Trophoblast cell (in vitro differentiated cells and primary cell): ENCODE measurements at regions not wholly inside any gene's neighbourhood (a gene's known extent, or its start where the extent isn't known, plus 50 kb on each side); places are given as distances from the start of the nearest gene placed in this dataset.
A peak's percentile ranks its signal among the peaks of the same experiment; 100 is the strongest.
"Not testable (repeated sequence)": the region's sequence is repeated elsewhere in the genome, so short reads cannot be mapped to it uniquely, and the experiment has no call there.

ENCODE experiments used
- DNase-seq, 2 donors: peaks; one replicate each; pipeline ENCODE4 v3.0.0-alpha.2; 2016
- H2AFZ ChIP-seq: 2 replicates; pipeline ENCODE4 v1.6.1; 2013; ENCODE audit warnings: low read length, moderate library complexity, mild to moderate bottlenecking; ENCODE audit not compliant: insufficient read depth, poor library complexity
- H2AK5ac ChIP-seq: 2 replicates; pipeline ENCODE4 v1.6.1; 2013; ENCODE audit warnings: mild to moderate bottlenecking, low read length
- H2BK120ac ChIP-seq: 2 replicates; pipeline ENCODE4 v1.6.1; 2013; ENCODE audit warnings: low read length, mild to moderate bottlenecking, moderate library complexity; ENCODE audit not compliant: insufficient read depth, poor library complexity
- H2BK12ac ChIP-seq: 2 replicates; pipeline ENCODE4 v1.6.1; 2013; ENCODE audit warnings: mild to moderate bottlenecking, low read length, moderate library complexity
- H2BK5ac ChIP-seq: 2 replicates; pipeline ENCODE4 v1.6.1; 2013; ENCODE audit warnings: low read length, low read depth, moderate library complexity, mild to moderate bottlenecking; ENCODE audit not compliant: poor library complexity
- H3K14ac ChIP-seq: 2 replicates; pipeline ENCODE4 v1.6.1; 2013; ENCODE audit warnings: mild to moderate bottlenecking, low read length
- H3K18ac ChIP-seq: 2 replicates; pipeline ENCODE4 v1.6.1; 2013; ENCODE audit warnings: mild to moderate bottlenecking, low read length
- H3K23ac ChIP-seq: 2 replicates; pipeline ENCODE4 v1.6.1; 2013; ENCODE audit warnings: low read length
- H3K27ac ChIP-seq: 2 replicates; pipeline ENCODE4 v1.5.1; 2013; ENCODE audit warnings: low read depth, mild to moderate bottlenecking, inconsistent platforms, low read length, moderate library complexity
- H3K27me3 ChIP-seq: 2 replicates; pipeline ENCODE4 v1.6.1; 2013; ENCODE audit warnings: inconsistent platforms, mild to moderate bottlenecking, low read length, moderate library complexity; ENCODE audit not compliant: insufficient read depth
- H3K36me3 ChIP-seq, 2 experiments: 1 replicate in 1 of 2; 2 replicates in 1 of 2; pipeline ENCODE4 v1.6.1; 2013; ENCODE audit warnings: low read length in 2 of 2, mild to moderate bottlenecking in 2 of 2, moderate library complexity in 1 of 2; ENCODE audit not compliant: insufficient read depth in 2 of 2, control insufficient read depth in 1 of 2
- H3K4ac ChIP-seq: 2 replicates; pipeline ENCODE4 v1.6.1; 2013; ENCODE audit warnings: low read depth, mild to moderate bottlenecking, low read length, moderate library complexity
- H3K4me1 ChIP-seq, 2 experiments: 1 replicate in 1 of 2; 2 replicates in 1 of 2; pipeline ENCODE4 v1.6.1; 2013; ENCODE audit warnings: low read length in 2 of 2, mild to moderate bottlenecking in 2 of 2, moderate library complexity in 1 of 2; ENCODE audit not compliant: insufficient read depth in 2 of 2, control insufficient read depth in 1 of 2
- H3K4me2 ChIP-seq: 2 replicates; pipeline ENCODE4 v1.6.1; 2013; ENCODE audit warnings: inconsistent platforms, mild to moderate bottlenecking, low read length, moderate library complexity
- H3K4me3 ChIP-seq: 2 replicates; pipeline ENCODE4 v1.5.1; 2013; ENCODE audit warnings: mild to moderate bottlenecking, low read depth, low read length, inconsistent platforms
- H3K79me1 ChIP-seq: one replicate; pipeline ENCODE4 v1.6.1; 2013; ENCODE audit warnings: low read length
- H3K79me2 ChIP-seq: 2 replicates; pipeline ENCODE4 v1.6.1; 2013; ENCODE audit warnings: low read length, mild to moderate bottlenecking; ENCODE audit not compliant: control insufficient read depth, insufficient read depth, poor library complexity
- H3K9ac ChIP-seq: 2 replicates; pipeline ENCODE4 v1.6.1; 2013; ENCODE audit warnings: mild to moderate bottlenecking, low read length
- H3K9me3 ChIP-seq: 2 replicates; pipeline ENCODE4 v1.6.1; 2013; ENCODE audit warnings: low read depth, mild to moderate bottlenecking, control low read depth, inconsistent platforms, low read length; ENCODE audit not compliant: insufficient read depth
- H4K12ac ChIP-seq: 2 replicates; pipeline ENCODE4 v1.6.1; 2013; ENCODE audit warnings: low read depth, mild to moderate bottlenecking, low read length, moderate library complexity
- H4K8ac ChIP-seq: 2 replicates; pipeline ENCODE4 v1.6.1; 2013; ENCODE audit warnings: low read depth, mild to moderate bottlenecking, low read length, moderate library complexity
- H4K91ac ChIP-seq: one replicate; pipeline ENCODE4 v1.6.1; 2013; ENCODE audit warnings: low read depth, mild to moderate bottlenecking, low read length, moderate library complexity
- WGBS: extraction: QIAGEN DNeasy Blood & Tissue Kit; methylation state at CpG from one replicate; pipeline ENCODE4 v1.1.7; 2013; ENCODE audit warnings: missing lambda C conversion rate; ENCODE audit not compliant: insufficient read length, insufficient coverage; ENCODE audit errors: extremely low coverage; 5-methylcytosine and 5-hydroxymethylcytosine counted together

DNA sequence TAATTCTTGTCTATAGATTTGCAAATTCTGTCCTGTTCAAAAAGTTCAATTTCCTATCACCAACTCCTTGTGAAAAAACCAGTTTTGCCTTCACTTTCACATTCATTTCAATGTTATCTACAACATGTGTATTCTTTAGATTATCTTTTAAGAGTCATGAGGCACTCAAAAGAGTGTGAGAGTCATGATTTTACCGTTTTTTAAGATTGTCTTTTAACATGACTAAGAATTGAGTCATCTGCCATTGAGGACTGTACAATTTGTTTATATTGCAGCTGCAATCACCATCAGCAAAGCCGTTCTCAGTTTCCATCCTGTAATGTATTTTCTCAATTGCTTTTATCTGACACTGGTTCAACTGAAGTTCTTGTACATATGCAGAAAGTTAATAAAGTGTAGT is 275.8 kb downstream of the LNPK start:
- Histone ChIP-seq H3K4ac (no peak overlapping the region), H3K4me2 (no peak overlapping the region), H3K14ac (no peak overlapping the region), H4K8ac (no peak overlapping the region), H3K79me2 (no peaks in the 10 kb centered on the region), H3K23ac (no peak overlapping the region), H3K4me1 (no peaks in the 10 kb centered on the region), H2AFZ (no peak overlapping the region), H3K79me1 (no peaks in the 10 kb centered on the region), H3K18ac (no peak overlapping the region), H3K27ac (no peak overlapping the region), H3K9ac (no peak overlapping the region), H4K12ac (no peak overlapping the region), H3K27me3 (no peaks in the 10 kb centered on the region), H2BK12ac (no peak overlapping the region), H2BK5ac (no peak overlapping the region), H2BK120ac (no peak overlapping the region), H4K91ac (no peak overlapping the region), H3K4me3 (no peak overlapping the region), H2AK5ac (no peak overlapping the region), H3K9me3 (no peaks in the 10 kb centered on the region), H3K36me3 (no peaks in the 10 kb centered on the region)
- DNase-seq: peak in 1 of 2 donors; percentile 68
- WGBS: no CpG with 5 or more reads among the region's 2 CpGs

DNA sequence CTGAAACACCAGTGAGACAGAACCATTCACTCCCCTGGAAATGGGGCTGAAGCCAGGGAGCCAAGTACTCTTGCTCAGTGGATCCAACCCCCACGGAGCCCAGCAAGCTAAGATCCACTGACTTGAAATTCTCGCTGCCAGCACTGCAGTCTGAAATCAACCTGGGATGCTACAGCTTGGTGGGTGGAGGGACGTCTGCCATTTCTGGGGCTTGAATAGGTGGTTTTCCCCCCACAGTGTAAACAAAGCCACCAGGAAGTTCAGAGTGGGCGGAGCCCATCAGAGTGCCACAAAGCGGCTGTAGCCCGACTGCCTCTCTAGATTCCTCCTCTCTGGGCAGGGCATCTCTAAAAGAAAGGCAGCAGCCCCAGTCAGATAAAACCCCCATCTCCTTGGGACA is 292.8 kb downstream of the LNPK start:
- WGBS: no CpG with 5 or more reads among the region's 6 CpGs
- H3K27me3 ChIP-seq: no peaks in the 10 kb centered on the region
- no peak overlapping the region for H2BK12ac ChIP-seq
- H3K79me1 ChIP-seq: no peaks in the 10 kb centered on the region
- H3K14ac ChIP-seq: no peak overlapping the region
- H2BK5ac ChIP-seq: no peak overlapping the region
- no peak overlapping the region for H3K18ac ChIP-seq
- no peak for DNase-seq
- H3K4ac ChIP-seq: no peak overlapping the region
- H3K27ac ChIP-seq: no peak overlapping the region
- H3K9me3 ChIP-seq: no peaks in the 10 kb centered on the region
- H3K4me3 ChIP-seq: no peak overlapping the region
- no peaks in the 10 kb centered on the region for H3K36me3 ChIP-seq
- no peak overlapping the region for H3K23ac ChIP-seq
- H2AFZ ChIP-seq: no peak overlapping the region
- no peak overlapping the region for H3K9ac ChIP-seq
- no peak overlapping the region for H2BK120ac ChIP-seq
- no peak overlapping the region for H4K8ac ChIP-seq
- H3K4me2 ChIP-seq: no peak overlapping the region
- no peak overlapping the region for H2AK5ac ChIP-seq
- H3K79me2 ChIP-seq: no peaks in the 10 kb centered on the region
- no peak overlapping the region for H4K91ac ChIP-seq
- H3K4me1 ChIP-seq: no peaks in the 10 kb centered on the region
- no peak overlapping the region for H4K12ac ChIP-seq

DNA sequence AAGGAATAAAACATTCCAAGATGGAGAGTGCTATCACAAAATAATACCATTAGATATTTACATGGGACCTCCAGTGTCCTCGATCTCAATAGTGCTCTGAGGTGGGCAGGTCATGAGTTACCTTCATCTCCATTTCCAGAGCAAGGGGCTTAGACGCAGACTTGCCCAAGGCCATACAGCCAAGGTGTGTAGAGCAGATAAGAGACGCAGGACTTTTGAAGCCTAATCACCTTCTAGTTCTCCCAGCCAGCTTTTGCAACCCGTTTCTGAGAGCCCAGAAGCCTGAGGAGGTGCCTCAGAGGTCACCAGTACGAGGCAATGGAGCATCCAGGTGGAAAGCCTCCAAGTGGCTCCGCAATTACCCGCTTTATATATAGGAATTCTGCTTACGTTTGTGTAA is 294.7 kb downstream of the LNPK start:
- H3K27me3 ChIP-seq: no peaks in the 10 kb centered on the region
- no peak overlapping the region for H3K4ac ChIP-seq
- H2AFZ ChIP-seq: no peak overlapping the region
- no peak overlapping the region for H3K14ac ChIP-seq
- H2BK120ac ChIP-seq: no peak overlapping the region
- H3K4me2 ChIP-seq: no peak overlapping the region
- H2BK5ac ChIP-seq: no peak overlapping the region
- H3K9ac ChIP-seq: no peak overlapping the region
- no peak overlapping the region for H4K8ac ChIP-seq
- no peak overlapping the region for H3K27ac ChIP-seq
- H3K36me3 ChIP-seq: no peaks in the 10 kb centered on the region
- H3K4me1 ChIP-seq: no peaks in the 10 kb centered on the region
- no peak overlapping the region for H2BK12ac ChIP-seq
- no peak overlapping the region for H3K23ac ChIP-seq
- H3K4me3 ChIP-seq: no peak overlapping the region
- H3K9me3 ChIP-seq: no peaks in the 10 kb centered on the region
- H4K12ac ChIP-seq: no peak overlapping the region
- no peaks in the 10 kb centered on the region for H3K79me1 ChIP-seq
- H4K91ac ChIP-seq: no peak overlapping the region
- DNase-seq: no peak
- H3K79me2 ChIP-seq: no peaks in the 10 kb centered on the region
- no peak overlapping the region for H3K18ac ChIP-seq
- H2AK5ac ChIP-seq: no peak overlapping the region
- WGBS: no CpG with 5 or more reads among the region's 8 CpGs

DNA sequence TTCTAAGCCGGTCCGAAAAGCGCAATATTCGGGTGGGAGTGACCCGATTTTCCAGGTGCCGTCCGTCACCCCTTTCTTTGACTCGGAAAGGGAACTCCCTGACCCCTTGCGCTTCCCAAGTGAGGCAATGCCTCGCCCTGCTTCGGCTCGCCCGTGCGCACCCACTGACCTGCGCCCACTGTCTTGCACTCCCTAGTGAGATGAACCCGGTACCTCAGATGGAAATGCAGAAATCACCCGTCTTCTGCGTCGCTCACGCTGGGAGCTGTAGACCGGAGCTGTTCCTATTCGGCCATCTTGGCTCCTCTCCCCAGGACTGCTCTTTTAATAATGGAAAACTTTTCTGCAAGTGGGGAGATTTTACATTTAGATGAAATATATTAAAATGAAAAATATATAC is 297.5 kb downstream of the LNPK start:
- not testable (repeated sequence) for H4K8ac ChIP-seq, H4K91ac ChIP-seq, H3K9me3 ChIP-seq, H3K27ac ChIP-seq, H3K18ac ChIP-seq, H3K79me1 ChIP-seq, H3K9ac ChIP-seq, H3K4ac ChIP-seq, H3K23ac ChIP-seq, H4K12ac ChIP-seq, H3K4me3 ChIP-seq, H3K27me3 ChIP-seq, H3K14ac ChIP-seq, DNase-seq, H2BK5ac ChIP-seq, H3K4me1 ChIP-seq, H3K79me2 ChIP-seq, H2BK120ac ChIP-seq, H2AK5ac ChIP-seq, H3K4me2 ChIP-seq, H3K36me3 ChIP-seq, H2AFZ ChIP-seq, H2BK12ac ChIP-seq
- WGBS: no CpG with 5 or more reads among the region's 22 CpGs
